ENCODE measurements at regions not wholly inside any gene's neighbourhood (a gene's known extent, or its start where the extent isn't known, plus 50 kb on each side); places are given as distances from the start of the nearest gene placed in this dataset.

DNA sequence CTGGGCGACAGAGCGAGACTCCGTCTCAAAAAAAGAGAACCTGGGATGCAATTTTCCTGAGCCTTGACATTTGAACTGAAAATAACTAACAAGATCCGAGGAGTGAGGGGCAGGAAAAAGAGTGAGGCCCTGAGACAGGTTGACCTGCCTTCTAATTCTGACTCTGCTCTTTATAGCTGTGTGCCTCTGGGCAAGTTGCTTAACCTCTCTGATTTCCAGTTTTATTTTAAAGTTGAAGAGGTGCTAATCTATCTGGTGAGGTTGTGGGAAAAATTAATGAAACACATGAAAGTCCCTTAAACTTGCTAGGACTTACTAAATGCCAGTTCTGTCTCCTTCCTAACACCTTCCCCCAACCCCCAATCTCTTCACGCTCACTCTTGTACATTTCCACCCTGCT, 108.4 kb upstream of the MGAT5 start:
- Histone ChIP-seq H4K8ac (ENCODE audit: extremely low read depth, insufficient read depth, low read length) (no peak overlapping the region), H3K79me1 (ENCODE audit: low read depth, low read length) (peaks cover 15% of the 10 kb centered on the region; the same call in 1 of the 2 replicates), H3K4ac (replicated peaks; ENCODE audit: insufficient read length, low read depth, low read length) (no peak overlapping the region), H4K91ac (replicated peaks; ENCODE audit: insufficient read length, low read length) (no peak overlapping the region), H2BK15ac (ENCODE audit: low read length) (no peak overlapping the region), H3K18ac (ENCODE audit: extremely low read depth, low read length) (no peak overlapping the region), H3K27me3 (replicated peaks in 1 of 4; ENCODE audit: control insufficient read depth in 3 of 4, extremely low read depth in 1 of 4, insufficient read depth in 3 of 4, low read length in 3 of 4) (no peaks in the 10 kb centered on the region), H3K23me2 (ENCODE audit: low read depth, low read length) (no peaks in the 10 kb centered on the region; the same call in 1 of the 2 replicates), H3K4me2 (ENCODE audit: insufficient read depth in 1 of 2, low read depth in 2 of 2, low read length in 2 of 2) (no peak overlapping the region), H2BK5ac (ENCODE audit: low read depth, low read length) (no peak overlapping the region), H2AFZ (ENCODE audit: low read length) (no peak overlapping the region), H3K4me3 (ENCODE audit: extremely low read depth in 1 of 4, insufficient read depth in 2 of 4, low read depth in 3 of 4, low read length in 4 of 4) (no peak overlapping the region), H2BK20ac (ENCODE audit: low read length) (no peak overlapping the region), H3K27ac (ENCODE audit: low read depth, low read length) (no peak overlapping the region), H2AK5ac (ENCODE audit: low read depth, low read length) (no peak overlapping the region), H4K20me1 (replicated peaks in 1 of 2; ENCODE audit: control insufficient read depth in 1 of 2, insufficient read depth in 2 of 2, low read length in 2 of 2) (peaks cover 2 to 8% of the 10 kb centered on the region in 2 experiments), H3K79me2 (ENCODE audit: control insufficient read depth in 1 of 2, insufficient read depth in 2 of 2, low read length in 2 of 2) (peaks cover 0 to 82% of the 10 kb centered on the region in 2 experiments; a peak in 2 of 4 replicates), H3K14ac (ENCODE audit: insufficient read length) (no peak overlapping the region), H3K4me1 (replicated peaks in 1 of 4; ENCODE audit: control insufficient read depth in 3 of 4, insufficient read depth in 4 of 4, low read length in 3 of 4) (peaks cover 4 to 18% (median 17%) of the 10 kb centered on the region in 4 experiments), H3K23ac (ENCODE audit: insufficient read length) (no peak overlapping the region), H2BK120ac (replicated peaks; ENCODE audit: low read depth, low read length) (no peak overlapping the region), H3K36me3 (ENCODE audit: control insufficient read depth in 2 of 4, insufficient read depth in 4 of 4, low read length in 3 of 4) (no peaks in the 10 kb centered on the region), H3K56ac (replicated peaks; ENCODE audit: insufficient read length, low read depth, low read length) (no peak overlapping the region), H4K5ac (ENCODE audit: insufficient read length, low read depth, low read length) (no peak overlapping the region), H3K9ac (replicated peaks in 1 of 4; ENCODE audit: extremely low read depth in 1 of 4, low read depth in 3 of 4, low read length in 3 of 4) (no peak overlapping the region), H3K9me3 (ENCODE audit: insufficient read depth in 2 of 2, low read depth in 1 of 2, low read length in 1 of 2) (no peaks in the 10 kb centered on the region), H2BK12ac (ENCODE audit: low read depth, low read length) (no peak overlapping the region)
- ChIA-PET CTCF (ENCODE audit: partially characterized antibody) (interaction anchor here (1.4 kb wide), 1 partner anchor 25 kb away, joined by 4 read pairs; no protein-coding TSS in a partner anchor), POLR2A (ENCODE audit: partially characterized antibody) (no interaction called here)
- TF ChIP-seq NRF1 (IDR thresholded peaks at IDR 0.05; ENCODE audit: low read depth, low read length) (no peak), KDM1A (IDR thresholded peaks at IDR 0.05; ENCODE audit: borderline replicate concordance, low read length) (peak; percentile 34; the same call in 1 of the 2 replicates)
- WGBS, 2 experiments (ENCODE audit: extremely low coverage in 1 of 2, insufficient coverage in 1 of 2, insufficient read length in 1 of 2, insufficient replicate concordance in 2 of 2, low coverage in 1 of 2, low lambda C conversion rate in 2 of 2, missing lambda C conversion rate in 1 of 2) = 95 to 100% methylated on average over 1 to 5 of the region's 5 CpGs
- FAIRE-seq (no peak), DNase-seq (ENCODE audit: low read depth in 1 of 2, low spot score in 2 of 2) (no peak)

Data from H1 (cell line).